GM21619 (cell line): ENCODE measurements at regions not wholly inside any gene's neighbourhood (a gene's known extent, or its start where the extent isn't known, plus 50 kb on each side); places are given as distances from the start of the nearest gene placed in this dataset.
"Not testable (repeated sequence)": the region's sequence is repeated elsewhere in the genome, so short reads cannot be mapped to it uniquely, and the experiment has no call there.

Source experiments
- ATAC-seq: cut with Tn5 transposase; IDR thresholded peaks from one replicate; pipeline ENCODE4 v1.9.1; 2021; ENCODE audit not compliant: unreplicated experiment

DNA sequence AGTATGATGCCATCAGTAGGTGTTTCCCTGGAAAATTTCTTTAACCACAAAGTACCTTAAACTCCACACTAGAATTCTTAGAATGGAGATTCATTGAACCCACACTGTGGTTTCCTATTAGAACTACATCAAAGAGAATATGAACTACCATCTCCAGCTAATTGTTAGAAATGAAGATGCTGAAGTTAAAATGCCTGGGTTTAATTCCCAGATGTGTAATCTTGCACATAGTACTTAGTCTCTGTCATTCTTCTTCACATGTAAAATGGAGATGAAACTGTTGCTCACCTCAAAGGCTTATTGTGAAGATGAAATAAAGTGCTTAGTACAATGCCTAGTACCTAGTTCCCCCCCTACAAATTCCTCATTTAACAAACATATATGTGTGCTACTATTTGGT is 303.3 kb upstream of the CCNG1 start:
- no peak for ATAC-seq

DNA sequence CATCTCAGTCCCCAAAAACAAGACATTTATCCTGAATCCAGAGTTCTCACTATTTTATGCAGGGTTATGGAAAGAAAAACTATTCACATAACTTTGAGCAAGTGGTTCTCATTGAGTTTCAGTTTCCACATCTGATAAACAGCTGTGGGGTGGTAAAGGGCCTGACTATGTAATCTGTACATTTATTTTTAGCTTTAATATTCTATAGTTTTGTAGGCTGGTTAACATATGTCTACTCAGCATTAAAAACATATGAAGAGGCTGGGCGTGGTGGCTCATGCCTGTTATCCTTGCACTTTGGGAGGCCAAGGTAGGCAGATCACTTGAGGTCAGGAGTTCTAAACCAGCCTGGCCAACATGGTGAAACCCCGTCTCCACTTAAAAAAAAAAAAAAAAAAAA is 301.5 kb upstream of the CCNG1 start:
- no peak for ATAC-seq

- ATAC-seq = no peak
Measured at GRCh38 chr5:163161512-163161911, 275.9 kb upstream of the CCNG1 start.

- no peak for ATAC-seq
Measured at GRCh38 chr5:163162645-163163044, 274.8 kb upstream of the CCNG1 start.

GRCh38 chr5:163163858-163164257 is 273.5 kb upstream of the CCNG1 start:
- ATAC-seq = no peak

- no peak for ATAC-seq
Measured at GRCh38 chr5:163165277-163165676, 272.1 kb upstream of the CCNG1 start.

DNA sequence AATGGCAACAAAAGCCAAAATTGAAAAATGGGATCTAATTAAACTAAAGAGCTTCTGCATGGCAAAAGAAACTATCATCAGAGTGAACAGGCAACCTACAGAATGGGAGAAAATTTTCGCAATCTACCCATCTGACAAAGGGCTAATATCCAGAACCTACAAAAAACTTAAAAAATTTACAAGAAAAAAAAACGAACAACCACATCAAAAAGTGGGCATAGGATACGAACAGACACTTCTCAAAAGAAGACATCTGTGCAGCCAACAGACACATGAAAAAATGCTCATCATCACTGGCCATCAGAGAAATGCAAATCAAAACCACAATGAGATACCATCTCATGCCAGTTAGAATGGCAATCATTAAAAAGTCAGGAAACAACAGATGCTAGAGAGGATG is 267.2 kb upstream of the CCNG1 start:
- ATAC-seq = not testable (repeated sequence)

- ATAC-seq = no peak
Measured at GRCh38 chr5:163172540-163173338, 264.7 kb upstream of the CCNG1 start.

- no peak for ATAC-seq
Measured at GRCh38 chr5:163177971-163178370, 259.4 kb upstream of the CCNG1 start.

DNA sequence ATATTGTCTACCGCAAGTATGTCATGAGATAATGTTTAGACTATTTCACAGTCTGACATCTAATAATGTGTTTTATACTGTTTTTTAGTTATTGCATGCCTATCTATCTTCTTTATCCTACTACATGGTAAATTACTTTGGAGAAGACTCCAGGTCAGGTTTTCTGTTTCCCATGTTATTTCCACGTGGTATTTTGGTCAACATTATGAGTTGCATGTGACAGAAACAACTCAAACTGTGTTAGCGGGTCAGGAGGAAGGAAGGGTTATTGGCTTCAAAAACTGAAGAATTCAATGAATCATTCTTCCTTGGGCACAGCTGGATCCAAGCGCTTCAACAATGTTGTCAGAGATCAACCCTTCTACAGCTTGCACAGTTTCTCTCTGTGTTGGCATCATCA is 252.1 kb upstream of the CCNG1 start:
- no peak for ATAC-seq

DNA sequence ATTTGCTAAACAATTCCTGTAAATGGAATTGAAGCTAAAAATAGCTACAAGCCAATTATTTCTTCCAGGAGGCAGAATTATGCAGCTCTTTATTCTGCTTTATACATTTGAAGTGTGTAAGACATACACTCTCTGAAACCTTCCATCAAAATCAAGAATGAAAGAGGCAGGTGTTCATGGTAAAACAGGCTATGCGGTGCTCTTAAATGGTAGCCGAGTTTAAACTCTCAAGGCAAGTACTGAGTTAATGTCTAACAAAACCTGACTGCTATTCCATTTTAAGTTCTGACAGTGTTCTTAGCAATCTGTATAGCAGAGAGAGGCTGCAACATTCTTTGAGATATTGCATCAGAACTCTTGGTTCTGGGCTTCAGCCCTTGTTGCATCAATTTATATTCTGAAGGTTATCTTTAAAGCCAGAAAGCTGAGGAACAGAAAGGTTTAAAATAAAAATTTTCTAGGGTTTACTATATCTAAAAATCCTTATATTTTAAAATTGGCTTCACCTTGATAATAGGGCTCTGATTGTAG is 248.3 kb upstream of the CCNG1 start:
- ATAC-seq = no peak

DNA sequence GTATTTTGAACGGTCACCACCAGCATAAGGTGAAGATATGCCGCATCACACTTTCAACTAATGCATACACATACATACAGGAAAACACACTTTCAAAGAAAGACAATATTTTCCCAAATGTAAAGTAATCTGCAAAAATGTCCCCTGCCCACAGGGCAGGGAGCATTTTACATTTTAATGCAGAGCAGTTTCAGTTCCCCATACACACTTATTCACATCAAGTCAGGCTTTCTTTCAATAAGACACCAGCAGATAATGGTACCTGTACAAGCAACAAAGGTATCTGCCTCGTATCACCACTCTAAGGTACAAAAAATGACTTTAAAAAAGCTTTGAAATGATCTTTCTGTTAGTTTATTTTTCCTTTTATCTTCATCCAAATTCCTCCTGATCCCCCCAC is 247.1 kb upstream of the CCNG1 start:
- no peak for ATAC-seq

DNA sequence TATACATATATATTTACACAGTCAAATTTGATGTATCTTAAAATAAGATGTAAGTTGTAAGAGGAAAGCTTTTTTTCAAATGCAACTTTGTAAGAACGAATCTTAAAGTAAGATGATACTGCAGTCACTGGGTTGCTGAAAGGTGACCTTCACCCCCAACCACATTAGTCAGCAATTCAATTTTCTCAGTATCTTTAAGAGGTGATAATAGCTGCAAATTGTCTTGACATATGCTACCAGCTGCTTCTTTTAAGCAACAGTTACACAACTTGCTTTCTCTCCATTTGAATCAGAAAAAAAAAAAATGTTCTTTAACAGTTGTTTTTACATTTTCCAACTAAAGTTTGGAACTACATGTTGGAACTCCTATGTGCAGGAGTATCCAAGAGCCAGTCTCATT is 246.6 kb upstream of the CCNG1 start:
- ATAC-seq = no peak

- ATAC-seq = no peak
Measured at GRCh38 chr5:163193886-163194285, 243.5 kb upstream of the CCNG1 start.

GRCh38 chr5:163205645-163206044 is 231.8 kb upstream of the CCNG1 start:
- ATAC-seq = no peak

- no peak for ATAC-seq
Measured at GRCh38 chr5:163221581-163221980, 215.8 kb upstream of the CCNG1 start.

DNA sequence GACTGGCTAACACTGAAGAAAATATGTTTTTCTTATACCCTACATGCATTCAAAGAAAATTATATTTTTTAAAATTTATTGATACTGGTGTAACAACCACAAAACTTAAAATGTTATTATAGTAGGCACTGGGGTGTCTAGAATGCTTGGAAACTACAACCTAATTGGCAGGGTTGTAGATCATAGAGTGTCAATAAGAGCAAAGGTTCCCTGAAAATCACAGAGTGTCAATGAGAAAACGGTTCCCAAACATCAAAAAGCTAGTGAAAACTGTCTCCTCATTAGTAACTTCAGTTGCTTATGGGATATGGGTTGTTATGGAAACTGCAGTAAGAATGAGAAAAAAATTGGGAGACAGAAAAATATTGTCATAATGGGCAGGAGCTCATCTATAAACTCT is 214.4 kb upstream of the CCNG1 start:
- no peak for ATAC-seq

DNA sequence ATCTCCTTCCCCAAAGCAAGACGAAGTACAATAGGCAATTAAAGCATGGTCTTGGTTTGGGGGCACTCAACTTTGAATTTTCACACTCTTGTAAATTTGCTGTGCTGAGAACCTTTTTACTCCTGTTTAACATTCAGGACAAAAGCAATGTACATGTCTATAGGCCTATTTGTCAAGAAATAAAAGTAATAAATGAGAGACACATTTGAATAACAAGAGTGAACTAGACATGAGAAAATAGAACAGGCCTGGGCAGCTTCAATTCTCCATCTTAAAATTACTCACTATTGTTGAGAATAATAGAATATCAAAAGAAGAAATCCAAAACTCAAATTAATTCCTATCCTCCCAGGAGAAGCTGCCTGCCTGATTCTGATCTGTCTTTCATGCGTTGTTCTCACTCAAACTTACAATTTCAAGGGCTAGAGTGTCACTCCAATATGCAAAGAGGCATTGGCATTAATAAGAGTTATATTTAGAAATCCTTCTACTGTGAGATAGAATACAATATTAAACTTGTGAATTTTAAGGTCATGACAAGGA is 192.9 kb upstream of the CCNG1 start:
- ATAC-seq = no peak

DNA sequence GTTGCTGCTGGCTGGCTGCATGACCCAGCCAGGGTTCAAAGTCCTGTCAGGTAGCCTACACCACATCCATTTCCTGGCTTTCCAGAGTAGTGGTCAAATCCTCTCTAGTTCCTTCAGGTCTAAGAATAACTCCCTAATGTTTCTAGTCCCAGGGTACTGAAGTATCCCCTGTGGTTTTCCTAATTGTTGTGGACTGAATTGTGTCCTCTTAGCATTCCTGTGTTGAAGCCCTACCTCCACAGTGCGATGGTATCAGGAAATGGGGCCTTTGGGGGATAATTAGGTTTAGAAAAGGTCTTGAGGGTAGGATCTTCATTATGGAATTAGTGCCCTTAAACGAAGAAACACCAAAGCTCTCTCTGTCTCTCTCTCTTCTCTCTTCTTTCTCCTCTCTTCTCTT is 191.8 kb upstream of the CCNG1 start:
- no peak for ATAC-seq

GRCh38 chr5:163248333-163248732 is 189.1 kb upstream of the CCNG1 start:
- no peak for ATAC-seq

DNA sequence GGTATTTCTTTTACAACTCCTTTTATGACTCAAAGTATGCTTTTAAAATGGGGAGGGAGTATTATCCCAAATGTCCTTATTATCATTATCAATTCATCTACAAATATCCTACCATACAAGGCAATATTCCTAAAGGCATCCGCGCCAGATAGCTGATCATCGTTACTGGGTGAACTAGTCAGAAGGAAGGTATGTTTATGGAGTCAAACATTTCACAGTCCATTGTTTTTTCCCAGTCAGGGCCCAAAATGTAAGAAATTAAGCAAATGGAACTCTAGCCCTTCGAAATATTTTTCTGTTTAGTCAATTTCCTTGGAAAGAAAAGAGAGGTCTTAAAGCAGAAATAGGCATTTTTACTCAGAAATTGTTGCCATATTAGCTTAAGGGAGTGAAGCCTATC is 188.5 kb upstream of the CCNG1 start:
- ATAC-seq = no peak

DNA sequence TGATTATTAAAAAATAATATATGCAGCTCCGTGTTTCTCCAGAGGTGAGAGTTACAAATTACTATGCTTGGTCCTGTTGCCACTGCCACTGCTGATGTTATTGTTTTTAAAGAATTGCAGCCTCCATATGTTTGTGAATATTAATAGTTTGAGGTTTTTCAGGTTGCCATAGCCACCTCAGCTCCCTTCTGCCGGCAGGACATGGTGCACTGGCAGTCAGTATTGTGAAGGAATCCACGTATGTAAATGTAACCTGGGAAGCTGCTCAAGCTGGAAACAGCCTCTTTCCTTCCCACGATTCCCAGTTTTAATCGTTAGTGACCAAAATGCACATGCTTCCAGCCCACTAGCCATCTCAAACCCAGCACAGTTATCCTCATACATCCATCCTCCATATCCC is 184.4 kb upstream of the CCNG1 start:
- no peak for ATAC-seq

DNA sequence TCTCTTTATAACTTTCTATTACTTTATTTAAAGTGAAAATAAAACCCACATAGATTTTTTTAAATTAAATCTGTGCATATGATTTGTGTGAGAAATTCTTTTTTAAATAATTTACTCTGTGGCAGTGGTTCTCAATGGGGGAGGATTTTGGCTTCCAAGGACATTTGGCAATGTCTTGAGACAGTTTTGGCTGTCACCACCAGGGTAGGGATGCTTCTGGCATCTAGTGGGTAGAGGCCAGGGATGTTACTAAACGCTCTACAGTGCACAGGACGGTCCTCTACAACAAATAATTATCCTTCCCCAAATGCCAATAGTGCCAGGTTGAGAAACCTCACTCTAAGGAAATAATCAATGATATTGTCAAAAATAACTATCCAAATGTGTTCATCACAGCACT is 177.9 kb upstream of the CCNG1 start:
- no peak for ATAC-seq
